H1 (cell line): ENCODE measurements at regions not wholly inside any gene's neighbourhood (a gene's known extent, or its start where the extent isn't known, plus 50 kb on each side); places are given as distances from the start of the nearest gene placed in this dataset.

Experiments used
- POLR2A ChIP-seq, 2 experiments: IDR thresholded peaks; 1 replicate in 1 of 2; 2 replicates in 1 of 2; pipeline ENCODE4 v1.6.1; 2011; ENCODE audit warnings: low read depth in 2 of 2, low read length in 2 of 2, mild to moderate bottlenecking in 2 of 2; ENCODE audit errors: control extremely low read depth in 1 of 2
- TF ChIP-seq, protein P1 (sequence below): IDR thresholded peaks from 2 replicates; pipeline ENCODE4 v1.6.1; 2011; ENCODE audit warnings: low read length, improper control_type of control experiment
- TF ChIP-seq, protein P2 (sequence below): IDR thresholded peaks from 2 replicates; pipeline ENCODE4 v1.6.1; 2012; ENCODE audit warnings: inconsistent platforms
- TF ChIP-seq, protein P3 (sequence below), 3 experiments: IDR thresholded peaks; 1 replicate in 2 of 3; 2 replicates in 1 of 3; pipeline versions ENCODE4 v1.5.1 to v1.6.1; 2011; ENCODE audit warnings: low read length in 3 of 3, mild to moderate bottlenecking in 3 of 3, inconsistent platforms in 2 of 3, low read depth in 1 of 3, moderate library complexity in 1 of 3; ENCODE audit not compliant: insufficient read depth in 1 of 3; ENCODE audit errors: control extremely low read depth in 1 of 3

DNA sequence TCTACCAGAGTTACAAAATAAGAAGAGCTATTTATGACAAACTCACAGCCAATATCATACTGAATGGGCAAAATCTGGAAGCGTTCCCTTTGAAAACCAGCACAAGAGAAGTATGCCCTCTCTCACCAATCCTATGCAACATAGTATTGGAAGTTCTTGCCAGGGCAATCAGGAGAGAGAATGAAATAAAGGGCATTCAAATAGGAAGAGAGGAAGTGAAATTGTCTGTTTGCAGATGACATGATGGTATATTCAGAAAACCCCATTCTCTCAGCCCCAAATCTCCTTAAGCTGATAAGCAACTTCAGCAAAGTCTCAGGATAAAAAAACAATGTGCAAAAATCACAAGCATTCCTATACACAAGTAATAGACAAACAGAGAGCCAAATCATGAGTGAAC is 1169.5 kb downstream of the AMY1C start:
- TF ChIP-seq, protein P1, sequence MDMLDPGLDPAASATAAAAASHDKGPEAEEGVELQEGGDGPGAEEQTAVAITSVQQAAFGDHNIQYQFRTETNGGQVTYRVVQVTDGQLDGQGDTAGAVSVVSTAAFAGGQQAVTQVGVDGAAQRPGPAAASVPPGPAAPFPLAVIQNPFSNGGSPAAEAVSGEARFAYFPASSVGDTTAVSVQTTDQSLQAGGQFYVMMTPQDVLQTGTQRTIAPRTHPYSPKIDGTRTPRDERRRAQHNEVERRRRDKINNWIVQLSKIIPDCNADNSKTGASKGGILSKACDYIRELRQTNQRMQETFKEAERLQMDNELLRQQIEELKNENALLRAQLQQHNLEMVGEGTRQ: no peak
- TF ChIP-seq, protein P2, sequence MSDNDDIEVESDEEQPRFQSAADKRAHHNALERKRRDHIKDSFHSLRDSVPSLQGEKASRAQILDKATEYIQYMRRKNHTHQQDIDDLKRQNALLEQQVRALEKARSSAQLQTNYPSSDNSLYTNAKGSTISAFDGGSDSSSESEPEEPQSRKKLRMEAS: no peak
- TF ChIP-seq, protein P3, sequence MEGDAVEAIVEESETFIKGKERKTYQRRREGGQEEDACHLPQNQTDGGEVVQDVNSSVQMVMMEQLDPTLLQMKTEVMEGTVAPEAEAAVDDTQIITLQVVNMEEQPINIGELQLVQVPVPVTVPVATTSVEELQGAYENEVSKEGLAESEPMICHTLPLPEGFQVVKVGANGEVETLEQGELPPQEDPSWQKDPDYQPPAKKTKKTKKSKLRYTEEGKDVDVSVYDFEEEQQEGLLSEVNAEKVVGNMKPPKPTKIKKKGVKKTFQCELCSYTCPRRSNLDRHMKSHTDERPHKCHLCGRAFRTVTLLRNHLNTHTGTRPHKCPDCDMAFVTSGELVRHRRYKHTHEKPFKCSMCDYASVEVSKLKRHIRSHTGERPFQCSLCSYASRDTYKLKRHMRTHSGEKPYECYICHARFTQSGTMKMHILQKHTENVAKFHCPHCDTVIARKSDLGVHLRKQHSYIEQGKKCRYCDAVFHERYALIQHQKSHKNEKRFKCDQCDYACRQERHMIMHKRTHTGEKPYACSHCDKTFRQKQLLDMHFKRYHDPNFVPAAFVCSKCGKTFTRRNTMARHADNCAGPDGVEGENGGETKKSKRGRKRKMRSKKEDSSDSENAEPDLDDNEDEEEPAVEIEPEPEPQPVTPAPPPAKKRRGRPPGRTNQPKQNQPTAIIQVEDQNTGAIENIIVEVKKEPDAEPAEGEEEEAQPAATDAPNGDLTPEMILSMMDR (IDR thresholded peaks at IDR 0.05; ENCODE audit: control extremely low read depth in 1 of 3, insufficient read depth in 1 of 3, low read depth in 1 of 3, low read length in 3 of 3): no peak
- TF ChIP-seq POLR2A (IDR thresholded peaks at IDR 0.05; ENCODE audit: control extremely low read depth in 1 of 2, low read depth in 2 of 2, low read length in 2 of 2): no peak
